ENCODE measurements at regions not wholly inside any gene's neighbourhood (a gene's known extent, or its start where the extent isn't known, plus 50 kb on each side); places are given as distances from the start of the nearest gene placed in this dataset.

DNA sequence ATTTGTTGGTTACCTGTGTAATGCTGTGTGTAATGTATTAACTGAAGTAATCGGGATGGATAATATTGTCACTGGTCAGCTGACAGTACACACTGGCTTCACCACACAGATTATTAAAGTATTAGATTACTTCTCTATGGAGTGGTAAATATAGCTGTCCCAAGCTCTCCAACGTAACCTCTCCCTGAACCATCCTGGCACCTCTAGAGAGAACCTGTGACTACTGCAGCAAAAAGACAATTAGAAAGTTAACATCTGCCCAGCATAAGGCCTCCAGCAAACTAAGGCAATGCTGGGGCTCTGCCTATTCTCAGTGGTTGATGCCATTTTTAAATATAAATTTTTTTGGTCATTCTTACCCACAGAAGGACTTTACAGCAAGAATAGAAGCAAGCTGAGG lies 351.3 kb downstream of the GPD2 start:
- H3K27me3 ChIP-seq (ENCODE audit: low read depth), result no peaks in the 10 kb centered on the region
- no peak for ATAC-seq
- H3K4me3 ChIP-seq, result no peak overlapping the region
- no peak for DNase-seq
- H3K4me1 ChIP-seq, result no peaks in the 10 kb centered on the region
- H3K9me3 ChIP-seq, result no peaks in the 10 kb centered on the region
- TF ChIP-seq, protein P1, sequence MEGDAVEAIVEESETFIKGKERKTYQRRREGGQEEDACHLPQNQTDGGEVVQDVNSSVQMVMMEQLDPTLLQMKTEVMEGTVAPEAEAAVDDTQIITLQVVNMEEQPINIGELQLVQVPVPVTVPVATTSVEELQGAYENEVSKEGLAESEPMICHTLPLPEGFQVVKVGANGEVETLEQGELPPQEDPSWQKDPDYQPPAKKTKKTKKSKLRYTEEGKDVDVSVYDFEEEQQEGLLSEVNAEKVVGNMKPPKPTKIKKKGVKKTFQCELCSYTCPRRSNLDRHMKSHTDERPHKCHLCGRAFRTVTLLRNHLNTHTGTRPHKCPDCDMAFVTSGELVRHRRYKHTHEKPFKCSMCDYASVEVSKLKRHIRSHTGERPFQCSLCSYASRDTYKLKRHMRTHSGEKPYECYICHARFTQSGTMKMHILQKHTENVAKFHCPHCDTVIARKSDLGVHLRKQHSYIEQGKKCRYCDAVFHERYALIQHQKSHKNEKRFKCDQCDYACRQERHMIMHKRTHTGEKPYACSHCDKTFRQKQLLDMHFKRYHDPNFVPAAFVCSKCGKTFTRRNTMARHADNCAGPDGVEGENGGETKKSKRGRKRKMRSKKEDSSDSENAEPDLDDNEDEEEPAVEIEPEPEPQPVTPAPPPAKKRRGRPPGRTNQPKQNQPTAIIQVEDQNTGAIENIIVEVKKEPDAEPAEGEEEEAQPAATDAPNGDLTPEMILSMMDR (IDR thresholded peaks at IDR 0.05), result no peak
- intact Hi-C loops (cut with DNase I), result no loop called here
- H3K36me3 ChIP-seq, result no peaks in the 10 kb centered on the region
- H3K27ac ChIP-seq, result no peak overlapping the region

DNA sequence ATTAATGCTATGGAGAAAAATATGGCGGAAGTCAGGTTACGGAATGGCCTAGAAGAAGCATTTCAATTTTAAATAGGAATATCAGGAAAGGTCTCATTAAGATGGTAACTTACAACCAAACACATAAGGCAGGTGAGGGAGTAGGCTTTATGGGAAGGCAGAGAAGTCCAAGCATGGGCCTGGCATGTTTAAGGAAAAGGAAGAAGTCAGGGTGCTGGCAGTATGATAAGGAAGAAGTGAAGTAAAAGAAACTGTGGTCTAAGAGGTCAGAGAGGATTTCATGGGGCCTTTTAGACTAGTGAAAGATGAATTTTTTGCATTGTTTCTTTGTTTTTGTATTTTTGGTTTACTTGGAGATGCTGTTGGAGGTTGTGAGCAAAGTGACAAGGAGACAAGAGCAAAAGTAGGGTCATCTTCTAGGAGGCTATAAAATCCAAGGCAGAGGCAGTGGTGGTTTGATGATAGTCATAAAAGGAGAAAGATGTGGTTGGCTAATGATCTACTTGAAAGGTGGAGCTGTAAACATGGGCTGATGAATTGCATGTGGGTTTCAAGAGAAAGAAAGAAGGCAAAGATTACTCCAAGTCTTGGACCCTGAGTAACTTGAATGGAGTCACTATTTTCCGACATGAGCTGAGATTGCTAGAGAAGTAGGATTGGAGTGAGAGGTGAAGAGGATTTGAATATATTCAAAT lies 354.3 kb downstream of the GPD2 start:
- Histone ChIP-seq H3K27me3 (ENCODE audit: low read depth) (no peaks in the 10 kb centered on the region), H3K9me3 (no peaks in the 10 kb centered on the region), H3K36me3 (no peaks in the 10 kb centered on the region), H3K4me3 (no peak overlapping the region), H3K4me1 (no peaks in the 10 kb centered on the region), H3K27ac (no peak overlapping the region)
- TF ChIP-seq, protein P1 (IDR thresholded peaks at IDR 0.05), result no peak
- ATAC-seq, result no peak
- no peak for DNase-seq
- intact Hi-C loops (cut with DNase I), result no loop called here

DNA sequence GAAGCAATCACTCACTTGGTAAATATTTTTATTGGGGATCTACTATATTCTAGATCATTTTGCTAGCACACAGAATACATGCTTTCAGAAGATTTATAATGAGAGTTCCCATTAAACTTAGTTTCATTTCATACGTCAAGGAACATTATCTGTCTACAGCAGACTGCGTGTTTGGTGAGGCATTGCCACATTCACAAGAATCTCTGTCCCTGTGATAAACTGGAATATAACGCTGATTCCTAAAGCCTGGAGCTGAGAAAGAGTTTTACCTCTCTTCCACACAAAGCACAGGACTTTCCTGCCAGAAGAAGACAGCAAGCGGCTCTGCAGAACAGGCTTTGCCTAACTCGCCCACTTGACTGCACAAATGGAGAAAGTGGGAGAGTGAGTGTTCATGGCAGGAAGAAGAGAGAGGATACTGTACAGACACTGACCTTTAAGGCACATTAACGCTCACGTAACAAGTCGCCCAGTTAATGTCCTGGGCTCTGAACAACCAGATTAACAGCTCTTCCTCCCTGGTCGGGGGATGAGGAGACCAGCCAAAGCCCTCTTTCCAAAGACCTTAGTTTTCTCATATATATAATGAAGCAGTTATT lies 356.2 kb downstream of the GPD2 start:
- Histone ChIP-seq H3K36me3 (no peaks in the 10 kb centered on the region), H3K4me3 (no peak overlapping the region), H3K9me3 (no peaks in the 10 kb centered on the region), H3K4me1 (no peaks in the 10 kb centered on the region), H3K27ac (no peak overlapping the region), H3K27me3 (ENCODE audit: low read depth) (no peaks in the 10 kb centered on the region)
- no peak for DNase-seq
- TF ChIP-seq, protein P1 (IDR thresholded peaks at IDR 0.05), result no peak
- intact Hi-C loops (cut with DNase I), result no loop called here
- ATAC-seq, result no peak

DNA sequence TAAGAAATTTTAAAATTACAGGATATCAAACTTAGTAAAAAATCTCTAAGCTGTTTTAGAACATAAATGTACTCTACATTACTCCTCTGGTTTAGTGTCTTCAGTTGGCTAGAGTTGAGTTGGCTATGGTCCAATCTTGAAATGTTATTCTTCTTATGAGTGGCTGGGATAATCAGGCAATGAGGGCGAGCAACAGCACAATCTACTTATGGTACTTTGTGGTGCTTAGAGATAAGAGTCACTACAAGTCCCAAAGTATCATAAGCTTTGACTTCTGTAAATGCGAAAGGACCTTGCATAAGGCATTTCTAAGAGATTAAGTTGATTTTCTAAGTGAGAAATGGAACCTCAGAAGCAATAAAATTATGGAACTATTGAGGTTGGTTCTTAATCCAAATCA lies 361.7 kb downstream of the GPD2 start:
- DNase-seq (no peak), ATAC-seq (peak in 1 of 2 donors; percentile 56)
- Histone ChIP-seq H3K27ac (no peak overlapping the region), H3K36me3 (no peaks in the 10 kb centered on the region), H3K4me3 (no peak overlapping the region), H3K27me3 (ENCODE audit: low read depth) (no peaks in the 10 kb centered on the region), H3K4me1 (no peaks in the 10 kb centered on the region), H3K9me3 (no peaks in the 10 kb centered on the region)
- intact Hi-C loops (cut with DNase I), result no loop called here
- TF ChIP-seq, protein P1 (IDR thresholded peaks at IDR 0.05), result no peak

DNA sequence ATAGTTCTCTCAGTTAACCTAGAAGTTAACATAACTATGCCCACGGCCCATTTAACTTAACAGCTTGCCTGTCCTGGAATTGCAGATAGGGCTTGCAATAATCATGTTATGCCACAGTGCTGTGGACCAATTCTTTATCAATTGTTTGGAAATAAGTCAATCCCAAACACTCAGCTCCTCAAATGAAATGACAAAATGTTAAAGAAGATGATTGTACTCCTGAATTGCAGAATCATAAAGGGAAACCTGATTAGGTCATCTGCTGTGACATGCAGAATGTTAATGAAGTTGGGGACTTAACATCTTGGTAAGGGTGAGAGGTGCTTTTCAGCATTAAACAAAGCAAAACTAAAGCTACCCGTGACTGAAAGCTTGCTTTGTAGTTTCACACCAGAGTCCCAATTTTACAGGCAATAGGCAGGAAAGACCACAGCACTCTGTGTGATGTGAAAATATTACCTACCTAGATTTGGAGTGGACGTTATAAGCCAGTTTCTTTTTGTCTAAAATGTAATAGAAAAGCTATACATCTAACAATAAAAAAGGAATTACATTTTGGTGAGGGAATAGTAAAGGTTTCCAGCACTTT lies 364.0 kb downstream of the GPD2 start:
- H3K27ac ChIP-seq, result no peak overlapping the region

More for the DNA sequence above, 364.0 kb downstream of the GPD2 start:
- H3K36me3 ChIP-seq, result no peaks in the 10 kb centered on the region
- H3K4me1 ChIP-seq, result no peaks in the 10 kb centered on the region
- no peaks in the 10 kb centered on the region for H3K27me3 ChIP-seq (ENCODE audit: low read depth)
- intact Hi-C loops (cut with DNase I), result no loop called here
- no peak overlapping the region for H3K4me3 ChIP-seq
- H3K9me3 ChIP-seq, result no peaks in the 10 kb centered on the region
- no peak for DNase-seq
- TF ChIP-seq, protein P1 (IDR thresholded peaks at IDR 0.05), result no peak
- ATAC-seq, result no peak

All from lower lobe of right lung (tissue), 2 donors.